Kidney (tissue), 13 donors: ENCODE measurements at regions not wholly inside any gene's neighbourhood (a gene's known extent, or its start where the extent isn't known, plus 50 kb on each side); places are given as distances from the start of the nearest gene placed in this dataset.

Experiments used
- DNase-seq, 5 donors: peaks; one replicate each; pipeline ENCODE4 v3.0.0-alpha.2; 2013 to 2020
- FAIRE-seq: peaks from 2 replicates; lab custom pipeline; 2012; peaks lifted over from hg19 to GRCh38; lab: Jason Lieb, UNC
- H3K27ac ChIP-seq, 2 donors: one replicate each; pipeline ENCODE4 v1.7.0; 2013; ENCODE audit warnings: low read depth in 2 of 2, low read length in 2 of 2, inconsistent platforms in 1 of 2
- H3K27me3 ChIP-seq: one replicate; pipeline ENCODE4 v1.7.1; 2013; ENCODE audit warnings: low read length, inconsistent platforms; ENCODE audit not compliant: control insufficient read depth, insufficient read depth
- H3K36me3 ChIP-seq, 3 donors: one replicate each; pipeline versions ENCODE4 v1.7.0 to v1.7.1; 2013; ENCODE audit warnings: low read length in 3 of 3, control low read depth in 1 of 3, inconsistent platforms in 1 of 3; ENCODE audit not compliant: insufficient read depth in 3 of 3, control insufficient read depth in 2 of 3
- H3K4me1 ChIP-seq, 3 donors: one replicate each; pipeline versions ENCODE4 v1.7.0 to v1.7.1; 2013; ENCODE audit warnings: low read length in 3 of 3, inconsistent platforms in 1 of 3, low read depth in 1 of 3; ENCODE audit not compliant: control insufficient read depth in 2 of 3, insufficient read depth in 2 of 3
- H3K4me3 ChIP-seq, 3 donors: one replicate each; pipeline versions ENCODE4 v1.7.0 to v1.8.1; 2013; ENCODE audit warnings: low read length in 3 of 3, control low read depth in 1 of 3, inconsistent platforms in 1 of 3
- H3K9ac ChIP-seq, 3 donors: one replicate each; pipeline versions ENCODE4 v1.7.0 to v1.7.1; 2013; ENCODE audit warnings: low read length in 3 of 3, control low read depth in 1 of 3, inconsistent platforms in 1 of 3
- H3K9me3 ChIP-seq, 3 donors: one replicate each; pipeline versions ENCODE4 v1.7.0 to v1.7.1; 2013; ENCODE audit warnings: low read length in 3 of 3, control low read depth in 1 of 3, inconsistent platforms in 1 of 3; ENCODE audit not compliant: control insufficient read depth in 2 of 3, insufficient read depth in 1 of 3
- intact Hi-C: fragments of 100-400 bp; cut with DNase I; formaldehyde crosslinking; loops from one replicate; pipeline ENCODE4 v1.11.1; 2022
- TF ChIP-seq, protein P1 (sequence below): IDR thresholded peaks from 3 replicates; pipeline ENCODE4 v1.5.1; 2012; ENCODE audit warnings: mild to moderate bottlenecking, moderate library complexity, borderline replicate concordance; ENCODE audit not compliant: insufficient read depth; ENCODE audit errors: extremely low read depth
- donor health status: control.
- donor health status: control.
- donor health status: control.
- donor health status: control.
- donor health status: control.
- donor health status: DM: yes; HTN: yes; CAD: no.
- donor health status: Normal renal cell carcinoma (clear cell type).

GRCh38 chr10:104563051-104563450 lies 78.0 kb upstream of the SORCS3 start:
- no peaks in the 10 kb centered on the region for H3K27me3 ChIP-seq
- H3K27ac ChIP-seq, result no peak overlapping the region
- TF ChIP-seq, protein P1, sequence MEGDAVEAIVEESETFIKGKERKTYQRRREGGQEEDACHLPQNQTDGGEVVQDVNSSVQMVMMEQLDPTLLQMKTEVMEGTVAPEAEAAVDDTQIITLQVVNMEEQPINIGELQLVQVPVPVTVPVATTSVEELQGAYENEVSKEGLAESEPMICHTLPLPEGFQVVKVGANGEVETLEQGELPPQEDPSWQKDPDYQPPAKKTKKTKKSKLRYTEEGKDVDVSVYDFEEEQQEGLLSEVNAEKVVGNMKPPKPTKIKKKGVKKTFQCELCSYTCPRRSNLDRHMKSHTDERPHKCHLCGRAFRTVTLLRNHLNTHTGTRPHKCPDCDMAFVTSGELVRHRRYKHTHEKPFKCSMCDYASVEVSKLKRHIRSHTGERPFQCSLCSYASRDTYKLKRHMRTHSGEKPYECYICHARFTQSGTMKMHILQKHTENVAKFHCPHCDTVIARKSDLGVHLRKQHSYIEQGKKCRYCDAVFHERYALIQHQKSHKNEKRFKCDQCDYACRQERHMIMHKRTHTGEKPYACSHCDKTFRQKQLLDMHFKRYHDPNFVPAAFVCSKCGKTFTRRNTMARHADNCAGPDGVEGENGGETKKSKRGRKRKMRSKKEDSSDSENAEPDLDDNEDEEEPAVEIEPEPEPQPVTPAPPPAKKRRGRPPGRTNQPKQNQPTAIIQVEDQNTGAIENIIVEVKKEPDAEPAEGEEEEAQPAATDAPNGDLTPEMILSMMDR, result no peak
- H3K36me3 ChIP-seq, result no peaks in the 10 kb centered on the region
- H3K9ac ChIP-seq, result no peak overlapping the region
- FAIRE-seq, result no peak
- no peaks in the 10 kb centered on the region for H3K9me3 ChIP-seq
- DNase-seq, result no peak
- H3K4me1 ChIP-seq, result no peaks in the 10 kb centered on the region
- H3K4me3 ChIP-seq, result no peak overlapping the region
- intact Hi-C loops, result no loop called here

GRCh38 chr10:104563548-104563947 lies 77.5 kb upstream of the SORCS3 start:
- no peak overlapping the region for H3K9ac ChIP-seq
- intact Hi-C loops, result no loop called here
- no peak overlapping the region for H3K4me3 ChIP-seq
- H3K27me3 ChIP-seq, result no peaks in the 10 kb centered on the region
- FAIRE-seq (no peak), DNase-seq (no peak)
- no peaks in the 10 kb centered on the region for H3K9me3 ChIP-seq
- H3K36me3 ChIP-seq, result no peaks in the 10 kb centered on the region
- no peaks in the 10 kb centered on the region for H3K4me1 ChIP-seq
- H3K27ac ChIP-seq, result no peak overlapping the region
- TF ChIP-seq, protein P1, result no peak

DNA sequence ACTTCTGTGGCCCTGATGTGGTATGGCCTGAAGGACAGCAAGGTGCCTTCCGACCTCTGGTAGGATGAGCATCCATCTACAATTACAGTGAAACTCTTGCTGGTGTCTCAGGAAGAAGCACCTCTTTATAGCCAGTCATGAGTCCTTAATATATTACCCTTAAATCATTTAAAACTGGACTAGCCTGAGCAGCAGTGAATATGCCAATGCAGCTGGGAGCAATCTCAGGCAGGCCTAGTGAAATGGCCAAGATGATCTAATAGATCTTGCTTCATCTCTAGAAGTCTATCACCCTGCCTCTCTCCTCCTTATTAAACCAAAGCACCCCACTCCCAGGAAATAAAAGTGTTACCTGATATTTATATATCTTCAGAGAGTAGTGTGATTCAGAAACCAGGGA lies 66.7 kb upstream of the SORCS3 start:
- DNase-seq, result no peak
- intact Hi-C loops, result no loop called here
- Histone ChIP-seq H3K36me3 (no peaks in the 10 kb centered on the region), H3K4me1 (no peaks in the 10 kb centered on the region), H3K4me3 (no peak overlapping the region), H3K27me3 (no peaks in the 10 kb centered on the region), H3K9ac (no peak overlapping the region), H3K27ac (no peak overlapping the region), H3K9me3 (peaks cover 0 to 3% (median 0%) of the 10 kb centered on the region in 3 donors)
- TF ChIP-seq, protein P1, result no peak
- FAIRE-seq, result no peak

DNA sequence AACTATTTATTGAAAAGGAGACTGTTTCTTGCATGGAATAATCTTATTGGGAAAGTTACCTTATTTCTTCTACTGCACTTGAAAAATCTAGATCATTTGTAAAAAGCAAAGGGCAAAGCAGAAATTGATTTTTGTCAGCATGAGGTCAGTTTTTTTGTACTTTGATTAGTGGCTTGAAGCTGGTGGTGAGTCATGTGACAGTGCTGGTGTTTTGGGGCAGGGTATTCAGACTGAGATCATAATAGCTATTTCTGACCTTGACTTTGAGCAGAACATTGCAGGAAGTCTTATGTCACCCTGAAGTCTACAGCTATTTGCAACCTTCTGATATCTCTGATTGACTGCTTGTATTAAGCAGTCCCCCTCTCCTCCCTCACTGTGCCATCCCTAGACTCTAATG lies 66.3 kb upstream of the SORCS3 start:
- H3K9ac ChIP-seq, result no peak overlapping the region
- DNase-seq (no peak), FAIRE-seq (no peak)
- H3K4me3 ChIP-seq, result no peak overlapping the region
- H3K4me1 ChIP-seq, result no peaks in the 10 kb centered on the region
- no peaks in the 10 kb centered on the region for H3K36me3 ChIP-seq
- H3K9me3 ChIP-seq, result peaks cover 0 to 3% (median 0%) of the 10 kb centered on the region in 3 donors
- TF ChIP-seq, protein P1, result no peak
- H3K27me3 ChIP-seq, result no peaks in the 10 kb centered on the region
- intact Hi-C loops, result no loop called here
- H3K27ac ChIP-seq, result no peak overlapping the region
